GM18868 (cell line): ENCODE measurements at regions not wholly inside any gene's neighbourhood (a gene's known extent, or its start where the extent isn't known, plus 50 kb on each side); places are given as distances from the start of the nearest gene placed in this dataset.

Experiments used
- ATAC-seq: cut with Tn5 transposase; IDR thresholded peaks from one replicate; pipeline ENCODE4 v1.9.1; 2021; ENCODE audit warnings: mild to moderate bottlenecking, moderate library complexity; ENCODE audit not compliant: unreplicated experiment

GRCh38 chr9:38315085-38315595, 77.4 kb upstream of the ALDH1B1 start:
- ATAC-seq: no peak

GRCh38 chr9:38313421-38313820, 79.1 kb upstream of the ALDH1B1 start:
- ATAC-seq: no peak

GRCh38 chr9:38312406-38312805, 80.1 kb upstream of the ALDH1B1 start:
- ATAC-seq: no peak

GRCh38 chr9:38311382-38312270, 80.9 kb upstream of the ALDH1B1 start:
- ATAC-seq: no peak

- no peak for ATAC-seq
Measured at GRCh38 chr9:38309324-38310195, 82.9 kb upstream of the ALDH1B1 start.

GRCh38 chr9:38308136-38308535, 84.4 kb upstream of the ALDH1B1 start:
- ATAC-seq: no peak

GRCh38 chr9:38306899-38307298, 85.6 kb upstream of the ALDH1B1 start:
- ATAC-seq: no peak

- no peak for ATAC-seq
Measured at GRCh38 chr9:38305582-38305981, 86.9 kb upstream of the ALDH1B1 start.

GRCh38 chr9:38301376-38302106, 91.0 kb upstream of the ALDH1B1 start:
- ATAC-seq: no peak

- no peak for ATAC-seq
Measured at GRCh38 chr9:38299856-38300255, 92.6 kb upstream of the ALDH1B1 start.

GRCh38 chr9:38298904-38299303, 93.6 kb upstream of the ALDH1B1 start:
- no peak for ATAC-seq

GRCh38 chr9:38298503-38298902, 94.0 kb upstream of the ALDH1B1 start:
- no peak for ATAC-seq

GRCh38 chr9:38296807-38297206, 95.7 kb upstream of the ALDH1B1 start:
- no peak for ATAC-seq

- ATAC-seq: no peak
Measured at GRCh38 chr9:38295764-38296163, 96.7 kb upstream of the ALDH1B1 start.

- no peak for ATAC-seq
Measured at GRCh38 chr9:38294220-38294960, 98.1 kb upstream of the ALDH1B1 start.

GRCh38 chr9:38293022-38293421, 99.5 kb upstream of the ALDH1B1 start:
- no peak for ATAC-seq

- no peak for ATAC-seq
Measured at GRCh38 chr9:38292480-38292879, 100.0 kb upstream of the ALDH1B1 start.

GRCh38 chr9:38289866-38290245, 102.6 kb upstream of the ALDH1B1 start:
- no peak for ATAC-seq

- ATAC-seq: no peak
Measured at GRCh38 chr9:38289236-38289865, 103.2 kb upstream of the ALDH1B1 start.

GRCh38 chr9:38288502-38288901, 104.0 kb upstream of the ALDH1B1 start:
- ATAC-seq: no peak
